ENCODE measurements at regions not wholly inside any gene's neighbourhood (a gene's known extent, or its start where the extent isn't known, plus 50 kb on each side); places are given as distances from the start of the nearest gene placed in this dataset.

DNA sequence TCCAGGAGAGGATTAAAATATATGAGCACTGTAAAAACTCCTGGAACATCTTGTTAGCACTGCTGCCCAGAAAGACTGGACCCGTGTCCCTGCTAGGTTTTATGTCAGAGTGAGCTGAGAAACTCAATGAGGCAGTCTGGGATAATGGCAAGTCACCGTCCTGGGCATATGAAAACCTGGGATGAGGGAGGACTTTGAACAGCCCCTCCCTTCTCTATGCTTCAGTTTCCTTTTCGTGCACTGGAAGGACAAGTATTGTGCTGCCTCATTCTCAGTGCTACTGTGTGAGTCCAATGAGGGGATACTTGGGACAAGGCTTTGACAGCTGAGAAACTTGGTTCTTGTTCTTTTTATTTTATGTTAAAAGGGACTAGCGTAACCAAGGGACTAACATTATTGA lies 143.0 kb upstream of the SHB start:
- Histone ChIP-seq H3K4me1 (ENCODE audit: control insufficient read depth in 1 of 2, extremely low read depth in 1 of 2, insufficient read depth in 2 of 2, low read length in 2 of 2) (no peaks in the 10 kb centered on the region), H3K27me3 (replicated peaks in 1 of 2; ENCODE audit: control insufficient read depth in 2 of 2, extremely low read depth in 1 of 2, insufficient read depth in 2 of 2, low read length in 1 of 2) (peaks cover 0 to 3% of the 10 kb centered on the region in 2 experiments), H3K4me3 (ENCODE audit: control insufficient read depth in 1 of 2, extremely low read depth in 1 of 2, low read length in 1 of 2) (no peak overlapping the region), H3K27ac (ENCODE audit: low read length) (no peak overlapping the region), H3K9me3 (no peaks in the 10 kb centered on the region), H3K36me3 (ENCODE audit: control insufficient read depth in 2 of 2, extremely low read depth in 1 of 2, insufficient read depth in 1 of 2, low read length in 1 of 2) (no peaks in the 10 kb centered on the region)
- Mint-ChIP-seq H3K27me3 (peaks cover 10 to 12% of the 10 kb centered on the region in 2 donors), H3K27ac (no peak overlapping the region), H3K4me1 (peaks cover 0 to 13% (median 0%) of the 10 kb centered on the region in 3 donors), H3K4me3 (no peak overlapping the region), H3K9me3 (no peaks in the 10 kb centered on the region), H3K36me3 (no peaks in the 10 kb centered on the region)
- ATAC-seq (replicated peaks in 1 of 4) = no peak
- DNase-seq = no peak
- POLR2A ChIA-PET = no interaction called here
- WGBS (ENCODE audit: insufficient coverage) = 83% methylated on average over 1 of the region's 4 CpGs
- CTCF ChIA-PET = no interaction called here

DNA sequence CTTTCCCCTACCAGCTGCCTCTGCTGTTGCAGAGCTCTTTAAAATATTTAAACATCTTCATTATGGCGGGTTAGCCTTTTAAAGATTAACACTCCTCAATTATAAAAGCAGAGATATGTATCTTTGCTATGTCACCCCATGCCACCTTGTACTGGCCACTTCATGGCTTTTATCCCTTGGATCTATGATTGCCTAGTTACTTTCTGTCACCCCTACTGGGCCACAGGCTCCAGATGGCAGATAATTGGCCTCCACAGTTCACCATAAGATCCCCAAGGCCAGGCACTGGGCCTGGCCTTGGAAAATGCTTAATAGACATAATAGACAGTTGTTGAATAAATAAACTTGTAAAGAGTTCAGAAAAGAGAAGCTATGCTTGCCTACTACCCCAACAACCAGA lies 142.0 kb upstream of the SHB start:
- Mint-ChIP-seq H3K4me1 (peaks cover 0 to 13% (median 0%) of the 10 kb centered on the region in 3 donors), H3K4me3 (no peak overlapping the region), H3K27me3 (peaks cover 10 to 12% of the 10 kb centered on the region in 2 donors), H3K27ac (no peak overlapping the region), H3K36me3 (no peaks in the 10 kb centered on the region), H3K9me3 (no peaks in the 10 kb centered on the region)
- WGBS (ENCODE audit: insufficient coverage) = no CpG with 5 or more reads among the region's 1 CpG
- Histone ChIP-seq H3K27ac (ENCODE audit: low read length) (no peak overlapping the region), H3K9me3 (no peaks in the 10 kb centered on the region), H3K4me3 (ENCODE audit: control insufficient read depth in 1 of 2, extremely low read depth in 1 of 2, low read length in 1 of 2) (no peak overlapping the region), H3K4me1 (ENCODE audit: control insufficient read depth in 1 of 2, extremely low read depth in 1 of 2, insufficient read depth in 2 of 2, low read length in 2 of 2) (no peaks in the 10 kb centered on the region), H3K36me3 (ENCODE audit: control insufficient read depth in 2 of 2, extremely low read depth in 1 of 2, insufficient read depth in 1 of 2, low read length in 1 of 2) (no peaks in the 10 kb centered on the region), H3K27me3 (replicated peaks in 1 of 2; ENCODE audit: control insufficient read depth in 2 of 2, extremely low read depth in 1 of 2, insufficient read depth in 2 of 2, low read length in 1 of 2) (peaks cover 0 to 3% of the 10 kb centered on the region in 2 experiments)
- DNase-seq (no peak), ATAC-seq (replicated peaks in 1 of 4) (no peak)
- CTCF ChIA-PET = no interaction called here
- POLR2A ChIA-PET = no interaction called here

DNA sequence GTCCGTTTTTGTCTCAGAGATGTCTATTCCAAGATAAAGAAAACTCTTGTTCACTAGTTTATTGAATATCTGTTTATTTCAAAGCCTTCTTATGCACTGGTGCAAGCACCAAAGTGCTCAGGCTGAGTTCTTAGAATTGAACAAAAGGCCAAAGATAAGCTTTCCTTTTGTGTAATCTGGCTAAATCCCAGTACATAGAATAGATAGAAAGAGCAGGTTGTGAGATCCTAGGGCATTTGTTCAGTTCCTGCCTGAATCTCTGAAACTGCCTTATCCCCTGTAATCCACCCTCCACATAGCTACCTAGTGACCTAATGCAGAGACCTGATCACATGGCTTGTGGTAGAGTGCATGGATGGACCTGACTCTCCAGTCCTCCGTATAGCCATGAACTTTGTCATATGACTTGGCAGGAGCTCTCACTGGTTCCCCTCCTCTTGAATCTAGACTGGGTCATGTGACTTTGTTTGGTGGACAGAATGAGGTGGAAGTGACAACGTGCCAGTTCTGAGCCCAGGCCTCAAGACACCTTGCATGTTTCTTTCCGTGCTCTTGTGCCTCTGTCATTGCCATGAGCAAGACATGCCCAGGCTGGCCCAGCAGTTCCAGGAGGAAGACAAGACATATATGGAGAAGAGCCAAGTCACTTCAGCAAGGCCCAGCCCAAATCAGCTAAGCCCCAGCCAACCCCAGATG lies 139.3 kb upstream of the SHB start:
- Mint-ChIP-seq H3K27ac (no peak overlapping the region), H3K27me3 (peaks cover 4 to 6% of the 10 kb centered on the region in 2 donors), H3K36me3 (no peaks in the 10 kb centered on the region), H3K4me1 (peaks cover 3 to 16% (median 5%) of the 10 kb centered on the region in 3 donors), H3K9me3 (no peaks in the 10 kb centered on the region), H3K4me3 (no peak overlapping the region)
- ATAC-seq (replicated peaks in 1 of 4) = no peak
- CTCF ChIA-PET = interaction anchor here in 1 of 2 donors (0.6 kb wide), 1 partner anchor 9 kb away, joined by 3 read pairs; no protein-coding TSS in a partner anchor
- Histone ChIP-seq H3K4me1 (ENCODE audit: control insufficient read depth in 1 of 2, extremely low read depth in 1 of 2, insufficient read depth in 2 of 2, low read length in 2 of 2) (no peaks in the 10 kb centered on the region), H3K4me3 (ENCODE audit: control insufficient read depth in 1 of 2, extremely low read depth in 1 of 2, low read length in 1 of 2) (no peak overlapping the region), H3K36me3 (ENCODE audit: control insufficient read depth in 2 of 2, extremely low read depth in 1 of 2, insufficient read depth in 1 of 2, low read length in 1 of 2) (no peaks in the 10 kb centered on the region), H3K27me3 (replicated peaks in 1 of 2; ENCODE audit: control insufficient read depth in 2 of 2, extremely low read depth in 1 of 2, insufficient read depth in 2 of 2, low read length in 1 of 2) (peaks cover 0 to 3% of the 10 kb centered on the region in 2 experiments), H3K27ac (ENCODE audit: low read length) (no peak overlapping the region), H3K9me3 (no peaks in the 10 kb centered on the region)
- WGBS (ENCODE audit: insufficient coverage) = 89% methylated on average over 3 of the region's 4 CpGs
- POLR2A ChIA-PET = no interaction called here
- DNase-seq = no peak

DNA sequence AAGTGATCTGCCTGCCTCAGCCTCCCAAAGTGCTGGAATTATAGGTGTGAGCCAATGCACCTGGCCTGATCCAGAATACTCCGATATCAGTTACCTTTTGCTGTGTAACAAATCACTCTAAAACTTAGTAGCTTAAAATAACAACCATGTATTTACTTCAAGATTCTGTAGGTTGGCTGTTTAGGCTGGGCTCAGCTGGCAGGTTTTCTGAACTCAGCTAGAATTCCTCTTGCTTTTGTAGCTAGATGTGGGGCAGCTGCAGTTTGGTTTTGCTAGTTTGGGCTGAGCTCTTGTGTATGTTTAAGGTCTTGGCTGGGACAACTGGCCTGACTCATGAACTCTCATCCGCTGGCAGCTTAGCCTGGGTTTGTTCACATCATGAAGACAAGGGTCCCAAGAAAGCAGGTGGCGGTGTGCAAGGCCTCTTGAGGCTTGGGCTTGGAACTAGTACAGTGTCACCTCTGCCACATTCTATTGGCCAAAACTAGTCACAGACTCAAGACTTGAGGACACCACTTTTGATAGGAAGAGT lies 138.3 kb upstream of the SHB start:
- Histone ChIP-seq H3K4me1 (ENCODE audit: control insufficient read depth in 1 of 2, extremely low read depth in 1 of 2, insufficient read depth in 2 of 2, low read length in 2 of 2) (no peaks in the 10 kb centered on the region), H3K27ac (ENCODE audit: low read length) (no peak overlapping the region), H3K9me3 (no peaks in the 10 kb centered on the region), H3K36me3 (ENCODE audit: control insufficient read depth in 2 of 2, extremely low read depth in 1 of 2, insufficient read depth in 1 of 2, low read length in 1 of 2) (no peaks in the 10 kb centered on the region), H3K4me3 (ENCODE audit: control insufficient read depth in 1 of 2, extremely low read depth in 1 of 2, low read length in 1 of 2) (no peak overlapping the region), H3K27me3 (replicated peaks in 1 of 2; ENCODE audit: control insufficient read depth in 2 of 2, extremely low read depth in 1 of 2, insufficient read depth in 2 of 2, low read length in 1 of 2) (no peaks in the 10 kb centered on the region)
- H3K9me3 Mint-ChIP-seq = peaks cover 0 to 1% (median 0%) of the 10 kb centered on the region in 3 donors
- POLR2A ChIA-PET = no interaction called here
- ATAC-seq (replicated peaks in 1 of 4) (no peak), DNase-seq (no peak)
- CTCF ChIA-PET = no interaction called here
- H3K4me1 Mint-ChIP-seq = peaks cover 3 to 6% (median 5%) of the 10 kb centered on the region in 3 donors
- peaks cover 0 to 2% of the 10 kb centered on the region in 2 donors for H3K27me3 Mint-ChIP-seq
- no peaks in the 10 kb centered on the region for H3K36me3 Mint-ChIP-seq
- H3K27ac Mint-ChIP-seq = no peak overlapping the region
- WGBS (ENCODE audit: insufficient coverage) = 83% methylated on average over 1 of the region's 3 CpGs
- no peak overlapping the region for H3K4me3 Mint-ChIP-seq

DNA sequence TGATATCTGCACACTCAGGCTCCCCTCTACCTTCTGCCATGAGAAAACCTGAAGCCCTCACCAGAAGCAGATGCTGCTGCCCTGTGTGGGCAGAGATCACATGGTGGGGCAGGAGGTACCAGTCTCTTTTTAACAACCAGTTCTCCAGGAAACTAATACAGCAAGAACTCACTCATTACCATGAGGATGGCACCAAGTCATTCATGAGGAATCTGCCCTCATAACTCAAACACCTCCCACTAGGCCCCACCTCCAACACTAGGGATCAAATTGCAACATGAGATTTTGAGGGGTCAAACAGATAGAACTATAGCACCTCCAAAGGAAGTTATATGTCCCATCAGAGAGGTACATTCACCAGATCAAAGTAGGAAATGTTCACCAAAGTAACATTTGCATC lies 136.3 kb upstream of the SHB start:
- Mint-ChIP-seq H3K9me3 (peaks cover 0 to 3% (median 0%) of the 10 kb centered on the region in 3 donors), H3K36me3 (no peaks in the 10 kb centered on the region), H3K27me3 (no peaks in the 10 kb centered on the region), H3K4me1 (peaks cover 3 to 6% (median 5%) of the 10 kb centered on the region in 3 donors), H3K4me3 (no peak overlapping the region), H3K27ac (no peak overlapping the region)
- ChIA-PET CTCF (no interaction called here), POLR2A (no interaction called here)
- H3K27me3 ChIP-seq (replicated peaks in 1 of 2; ENCODE audit: control insufficient read depth in 2 of 2, extremely low read depth in 1 of 2, insufficient read depth in 2 of 2, low read length in 1 of 2) = no peaks in the 10 kb centered on the region
- no peaks in the 10 kb centered on the region for H3K36me3 ChIP-seq (ENCODE audit: control insufficient read depth in 2 of 2, extremely low read depth in 1 of 2, insufficient read depth in 1 of 2, low read length in 1 of 2)
- no peak for DNase-seq
- no peak for ATAC-seq (replicated peaks in 1 of 4)
- H3K9me3 ChIP-seq = no peaks in the 10 kb centered on the region
- H3K4me1 ChIP-seq (ENCODE audit: control insufficient read depth in 1 of 2, extremely low read depth in 1 of 2, insufficient read depth in 2 of 2, low read length in 2 of 2) = no peaks in the 10 kb centered on the region
- no peak overlapping the region for H3K4me3 ChIP-seq (ENCODE audit: control insufficient read depth in 1 of 2, extremely low read depth in 1 of 2, low read length in 1 of 2)
- H3K27ac ChIP-seq (ENCODE audit: low read length) = no peak overlapping the region

DNA sequence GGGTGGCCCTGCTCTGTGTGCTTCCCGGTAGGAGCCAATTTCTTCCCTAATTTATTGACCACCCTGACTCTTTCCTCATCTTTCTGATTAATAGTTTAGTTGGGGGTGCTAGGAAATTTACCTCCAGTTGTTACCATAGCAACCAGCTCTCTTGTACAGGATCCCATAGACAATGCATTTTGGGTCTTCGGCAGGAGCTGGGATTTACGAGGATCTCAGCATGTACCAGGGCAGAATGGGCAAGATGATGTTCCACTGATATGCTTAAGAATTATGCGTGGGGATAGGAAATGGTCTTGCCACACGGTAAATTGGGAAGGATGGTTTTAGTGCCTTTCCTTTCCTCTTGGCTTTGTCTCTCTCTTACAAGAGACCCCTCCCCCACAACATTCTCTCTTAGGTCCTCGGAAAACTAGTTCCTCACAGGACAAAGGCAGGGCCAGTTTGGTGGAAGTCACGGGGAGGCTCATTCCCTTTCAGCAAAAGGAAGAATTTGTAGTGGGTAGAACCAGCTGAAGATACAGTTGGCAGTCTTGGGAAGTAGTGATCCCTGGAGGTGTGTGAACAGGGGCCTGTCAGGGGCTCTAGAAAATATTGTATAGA lies 133.4 kb upstream of the SHB start:
- H3K9me3 Mint-ChIP-seq = peaks cover 0 to 3% (median 0%) of the 10 kb centered on the region in 3 donors
- Histone ChIP-seq H3K4me3 (ENCODE audit: control insufficient read depth in 1 of 2, extremely low read depth in 1 of 2, low read length in 1 of 2) (no peak overlapping the region), H3K27me3 (replicated peaks in 1 of 2; ENCODE audit: control insufficient read depth in 2 of 2, extremely low read depth in 1 of 2, insufficient read depth in 2 of 2, low read length in 1 of 2) (peaks cover 0 to 3% of the 10 kb centered on the region in 2 experiments), H3K27ac (ENCODE audit: low read length) (no peak overlapping the region), H3K4me1 (ENCODE audit: control insufficient read depth in 1 of 2, extremely low read depth in 1 of 2, insufficient read depth in 2 of 2, low read length in 2 of 2) (no peaks in the 10 kb centered on the region), H3K9me3 (no peaks in the 10 kb centered on the region), H3K36me3 (ENCODE audit: control insufficient read depth in 2 of 2, extremely low read depth in 1 of 2, insufficient read depth in 1 of 2, low read length in 1 of 2) (no peaks in the 10 kb centered on the region)
- no peak overlapping the region for H3K27ac Mint-ChIP-seq
- no peak overlapping the region for H3K4me3 Mint-ChIP-seq
- no peaks in the 10 kb centered on the region for H3K36me3 Mint-ChIP-seq
- POLR2A ChIA-PET = no interaction called here
- H3K27me3 Mint-ChIP-seq = peaks cover 0 to 3% of the 10 kb centered on the region in 2 donors
- CTCF ChIA-PET = no interaction called here
- DNase-seq (no peak), ATAC-seq (replicated peaks in 1 of 4) (no peak)
- WGBS (ENCODE audit: insufficient coverage) = 33% methylated on average over 1 of the region's 7 CpGs
- H3K4me1 Mint-ChIP-seq = peaks cover 3 to 6% (median 5%) of the 10 kb centered on the region in 3 donors

Data from T-cell (primary cell).